GM23338 (cell line): ENCODE measurements at regions not wholly inside any gene's neighbourhood (a gene's known extent, or its start where the extent isn't known, plus 50 kb on each side); places are given as distances from the start of the nearest gene placed in this dataset.
"Not testable (repeated sequence)": the region's sequence is repeated elsewhere in the genome, so short reads cannot be mapped to it uniquely, and the experiment has no call there.

ENCODE experiments used
- ATAC-seq: fragments of 200-7000 bp; cut with Tn5 transposase; 3 replicates; pipeline ENCODE4 v1.9.1; 2020
- DNase-seq: peaks from one replicate; pipeline ENCODE4 v3.0.0-alpha.2; 2015; ENCODE audit warnings: low spot score
- H2AFZ ChIP-seq: fragments of 200-600 bp; sonication (generic); 2 replicates; pipeline ENCODE4 v1.8.0; 2016; ENCODE audit warnings: antibody characterized with exemption, mild to moderate bottlenecking, moderate library complexity
- H3F3A ChIP-seq: fragments of 200-600 bp; sonication (generic); replicated peaks from 2 replicates; pipeline ENCODE4 v1.8.0; 2017; ENCODE audit warnings: antibody characterized with exemption, mixed run types, low read depth
- H3K27ac ChIP-seq: fragments of 200-600 bp; sonication (generic); 2 replicates; pipeline ENCODE4 v1.6.1; 2016; ENCODE audit warnings: low read depth
- H3K27me3 ChIP-seq: fragments of 200-600 bp; sonication (generic); 2 replicates; pipeline ENCODE4 v1.8.0; 2016; ENCODE audit warnings: mild to moderate bottlenecking, mixed run types, moderate library complexity; ENCODE audit not compliant: insufficient read depth
- H3K36me3 ChIP-seq: fragments of 200-600 bp; sonication (generic); 2 replicates; pipeline ENCODE4 v1.8.0; 2016; ENCODE audit warnings: mild to moderate bottlenecking; ENCODE audit not compliant: insufficient read depth
- H3K4me1 ChIP-seq: fragments of 200-600 bp; sonication (generic); 2 replicates; pipeline ENCODE4 v1.8.0; 2016; ENCODE audit warnings: mild to moderate bottlenecking, moderate library complexity; ENCODE audit not compliant: insufficient read depth
- H3K4me2 ChIP-seq: fragments of 200-600 bp; sonication (generic); 2 replicates; pipeline ENCODE4 v1.7.1; 2017; ENCODE audit warnings: mixed run types
- H3K4me3 ChIP-seq: fragments of 200-600 bp; sonication (generic); 2 replicates; pipeline ENCODE4 v1.6.1; 2016; ENCODE audit warnings: mixed run types
- H3K79me2 ChIP-seq: fragments of 200-600 bp; sonication (generic); replicated peaks from 2 replicates; pipeline ENCODE4 v1.8.0; 2017; ENCODE audit warnings: mild to moderate bottlenecking; ENCODE audit not compliant: insufficient read depth
- H3K9me2 ChIP-seq: fragments of 200-600 bp; sonication (generic); 2 replicates; pipeline ENCODE4 v1.8.0; 2017; ENCODE audit not compliant: insufficient read depth
- H4K20me1 ChIP-seq: fragments of 200-600 bp; sonication (generic); replicated peaks from 2 replicates; pipeline ENCODE4 v1.8.0; 2017; ENCODE audit warnings: mild to moderate bottlenecking; ENCODE audit not compliant: insufficient read depth
- H3K27ac Mint-ChIP-seq: 2 replicates; pipeline ENCODE4 v1.8.0; 2020; ENCODE audit warnings: inconsistent platforms, mild to moderate bottlenecking, moderate library complexity, mixed read lengths
- H3K27me3 Mint-ChIP-seq: 3 replicates; pipeline ENCODE4 v1.8.0; 2022; ENCODE audit warnings: low read depth, mild to moderate bottlenecking, moderate library complexity, mixed read lengths, inconsistent platforms; ENCODE audit not compliant: insufficient read depth, poor library complexity
- H3K36me3 Mint-ChIP-seq: 3 replicates; pipeline ENCODE4 v1.8.0; 2021; ENCODE audit warnings: low read depth, mild to moderate bottlenecking, inconsistent platforms, moderate library complexity, mixed read lengths
- H3K4me1 Mint-ChIP-seq: 3 replicates; pipeline ENCODE4 v1.8.0; 2020; ENCODE audit warnings: mild to moderate bottlenecking, inconsistent platforms, mixed read lengths
- H3K4me3 Mint-ChIP-seq: 3 replicates; pipeline ENCODE4 v1.8.0; 2021; ENCODE audit warnings: moderate library complexity, mild to moderate bottlenecking, inconsistent platforms, mixed read lengths
- H3K9me3 Mint-ChIP-seq: 3 replicates; pipeline ENCODE4 v1.8.0; 2020; ENCODE audit warnings: moderate library complexity, mild to moderate bottlenecking, inconsistent platforms, mixed read lengths
- POLR2AphosphoS5 ChIP-seq: IDR thresholded peaks from 2 replicates; pipeline ENCODE4 v1.6.1; 2016; ENCODE audit warnings: antibody characterized with exemption, low read depth
- TF ChIP-seq, protein P1 (sequence below), 2 experiments: fragments of 200-600 bp in 1 of 2; sonication (generic) in 1 of 2; conservative IDR thresholded peaks; 2 replicates each; pipeline versions ENCODE4 v1.5.1 to v1.6.1; 2016 to 2017; ENCODE audit warnings: antibody characterized with exemption in 2 of 2, low read depth in 2 of 2, mild to moderate bottlenecking in 2 of 2, moderate library complexity in 1 of 2
- TF ChIP-seq, protein P2 (sequence below): IDR thresholded peaks from 2 replicates; pipeline ENCODE4 v1.6.1; 2016; ENCODE audit warnings: antibody characterized with exemption

DNA sequence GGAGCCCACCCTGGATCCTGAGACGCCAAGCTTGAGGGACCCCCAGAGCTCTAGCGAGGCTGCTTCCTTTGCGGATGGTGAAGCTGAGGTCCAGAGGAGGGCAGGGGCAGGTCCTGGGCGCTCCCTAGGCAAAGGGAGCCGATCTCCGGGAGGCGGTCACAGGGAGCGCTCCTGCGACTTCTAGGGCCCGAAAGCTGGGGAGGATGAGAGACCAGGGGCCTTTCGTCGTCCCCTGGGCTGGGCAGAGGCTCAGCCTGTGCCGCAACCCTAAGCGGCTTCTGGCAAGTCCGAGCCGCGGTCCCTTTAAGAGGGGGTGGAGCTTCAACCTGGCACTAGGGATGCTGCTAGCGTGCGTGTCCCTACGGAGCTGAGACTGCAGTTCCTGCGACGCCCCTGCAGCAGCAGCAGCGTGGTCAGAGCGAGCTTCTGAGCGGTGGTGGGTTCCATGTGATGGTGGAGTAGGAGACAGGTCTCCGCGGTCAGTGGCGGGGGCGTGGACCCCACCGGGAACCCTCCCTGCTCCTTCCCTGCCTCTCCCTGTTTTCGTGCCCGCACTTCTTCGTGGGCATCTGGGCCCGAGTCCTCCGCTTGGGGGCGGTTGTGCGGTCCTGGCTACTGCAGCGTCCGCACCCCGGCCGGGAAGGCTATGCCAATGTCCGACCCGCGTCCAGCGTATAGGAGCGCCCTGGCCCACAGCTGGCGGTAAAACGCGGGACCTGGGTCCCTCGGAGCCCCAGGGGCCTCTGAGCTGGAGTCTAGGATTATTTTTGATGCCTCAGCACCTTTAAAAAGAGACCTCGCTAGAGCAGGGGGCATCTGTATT lies 154.6 kb downstream of the CCDC74A start:
- Mint-ChIP-seq H3K36me3 (peaks cover 5% of the 10 kb centered on the region; the same call in 1 of the 3 replicates), H3K9me3 (no peaks in the 10 kb centered on the region), H3K4me3 (peak overlapping the region; percentile 84), H3K4me1 (peaks cover 5% of the 10 kb centered on the region; the same call in 2 of the 3 replicates), H3K27me3 (peaks cover 6% of the 10 kb centered on the region), H3K27ac (no peak overlapping the region)
- Histone ChIP-seq H3K27me3 (peaks cover 13% of the 10 kb centered on the region; the same call in 1 of the 2 replicates), H3K36me3 (no peaks in the 10 kb centered on the region), H3K4me1 (no peaks in the 10 kb centered on the region), H2AFZ (peak overlapping the region; percentile 70), H3F3A (no peaks in the 10 kb centered on the region), H3K4me2 (peak overlapping the region; percentile 82), H3K79me2 (no peaks in the 10 kb centered on the region), H4K20me1 (no peaks in the 10 kb centered on the region), H3K9me2 (no peaks in the 10 kb centered on the region), H3K27ac (no peak overlapping the region), H3K4me3 (peak overlapping the region; percentile 66)
- DNase-seq, result peak; percentile 91
- TF ChIP-seq, protein P1, sequence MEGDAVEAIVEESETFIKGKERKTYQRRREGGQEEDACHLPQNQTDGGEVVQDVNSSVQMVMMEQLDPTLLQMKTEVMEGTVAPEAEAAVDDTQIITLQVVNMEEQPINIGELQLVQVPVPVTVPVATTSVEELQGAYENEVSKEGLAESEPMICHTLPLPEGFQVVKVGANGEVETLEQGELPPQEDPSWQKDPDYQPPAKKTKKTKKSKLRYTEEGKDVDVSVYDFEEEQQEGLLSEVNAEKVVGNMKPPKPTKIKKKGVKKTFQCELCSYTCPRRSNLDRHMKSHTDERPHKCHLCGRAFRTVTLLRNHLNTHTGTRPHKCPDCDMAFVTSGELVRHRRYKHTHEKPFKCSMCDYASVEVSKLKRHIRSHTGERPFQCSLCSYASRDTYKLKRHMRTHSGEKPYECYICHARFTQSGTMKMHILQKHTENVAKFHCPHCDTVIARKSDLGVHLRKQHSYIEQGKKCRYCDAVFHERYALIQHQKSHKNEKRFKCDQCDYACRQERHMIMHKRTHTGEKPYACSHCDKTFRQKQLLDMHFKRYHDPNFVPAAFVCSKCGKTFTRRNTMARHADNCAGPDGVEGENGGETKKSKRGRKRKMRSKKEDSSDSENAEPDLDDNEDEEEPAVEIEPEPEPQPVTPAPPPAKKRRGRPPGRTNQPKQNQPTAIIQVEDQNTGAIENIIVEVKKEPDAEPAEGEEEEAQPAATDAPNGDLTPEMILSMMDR (conservative IDR thresholded peaks at IDR 0.05; ENCODE audit: low read depth in 2 of 2), result peak in 1 of 2 experiments; percentile 32; a peak in 2 of 4 replicates
- TF ChIP-seq POLR2AphosphoS5, result peak; percentile 90
- TF ChIP-seq, protein P2, sequence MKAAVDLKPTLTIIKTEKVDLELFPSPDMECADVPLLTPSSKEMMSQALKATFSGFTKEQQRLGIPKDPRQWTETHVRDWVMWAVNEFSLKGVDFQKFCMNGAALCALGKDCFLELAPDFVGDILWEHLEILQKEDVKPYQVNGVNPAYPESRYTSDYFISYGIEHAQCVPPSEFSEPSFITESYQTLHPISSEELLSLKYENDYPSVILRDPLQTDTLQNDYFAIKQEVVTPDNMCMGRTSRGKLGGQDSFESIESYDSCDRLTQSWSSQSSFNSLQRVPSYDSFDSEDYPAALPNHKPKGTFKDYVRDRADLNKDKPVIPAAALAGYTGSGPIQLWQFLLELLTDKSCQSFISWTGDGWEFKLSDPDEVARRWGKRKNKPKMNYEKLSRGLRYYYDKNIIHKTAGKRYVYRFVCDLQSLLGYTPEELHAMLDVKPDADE, result no peak
- peak; percentile 98 for ATAC-seq

DNA sequence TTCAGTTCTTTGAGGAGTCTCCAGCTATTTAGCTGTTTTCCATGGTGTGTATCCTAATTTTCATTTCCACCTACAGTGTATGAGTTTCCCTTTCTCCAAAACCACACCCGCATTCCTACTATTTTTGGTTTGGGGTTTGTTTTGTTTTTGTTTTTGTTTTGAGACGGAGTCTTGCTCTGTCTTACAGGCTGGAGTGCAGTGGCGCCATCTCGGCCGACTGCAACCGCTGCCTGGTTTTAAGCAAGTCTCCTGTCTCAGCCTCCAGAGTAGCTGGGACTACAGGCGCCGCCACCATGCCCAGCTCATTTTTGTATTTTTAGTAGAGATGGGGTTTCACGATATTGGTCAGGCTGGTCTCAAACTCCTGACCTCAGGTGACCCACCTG lies 155.2 kb downstream of the CCDC74A start:
- Histone ChIP-seq H3K27me3 (peaks cover 13% of the 10 kb centered on the region; the same call in 1 of the 2 replicates), H3K4me2 (peak overlapping the region; percentile 82), H3K4me3 (peak overlapping the region; percentile 66), H2AFZ (peak overlapping the region; percentile 70)
- not testable (repeated sequence) for H3K79me2 ChIP-seq, H3K9me3 Mint-ChIP-seq, H3F3A ChIP-seq, H3K9me2 ChIP-seq, H3K4me1 ChIP-seq, H3K27ac ChIP-seq, H4K20me1 ChIP-seq, H3K27me3 Mint-ChIP-seq, H3K36me3 ChIP-seq, H3K27ac Mint-ChIP-seq, H3K4me1 Mint-ChIP-seq
- peaks cover 11% of the 10 kb centered on the region; the same call in 2 of the 3 replicates for H3K36me3 Mint-ChIP-seq
- peak overlapping the region; percentile 84 for H3K4me3 Mint-ChIP-seq
- peak; percentile 30 for DNase-seq
- ATAC-seq, result peak; percentile 72

DNA sequence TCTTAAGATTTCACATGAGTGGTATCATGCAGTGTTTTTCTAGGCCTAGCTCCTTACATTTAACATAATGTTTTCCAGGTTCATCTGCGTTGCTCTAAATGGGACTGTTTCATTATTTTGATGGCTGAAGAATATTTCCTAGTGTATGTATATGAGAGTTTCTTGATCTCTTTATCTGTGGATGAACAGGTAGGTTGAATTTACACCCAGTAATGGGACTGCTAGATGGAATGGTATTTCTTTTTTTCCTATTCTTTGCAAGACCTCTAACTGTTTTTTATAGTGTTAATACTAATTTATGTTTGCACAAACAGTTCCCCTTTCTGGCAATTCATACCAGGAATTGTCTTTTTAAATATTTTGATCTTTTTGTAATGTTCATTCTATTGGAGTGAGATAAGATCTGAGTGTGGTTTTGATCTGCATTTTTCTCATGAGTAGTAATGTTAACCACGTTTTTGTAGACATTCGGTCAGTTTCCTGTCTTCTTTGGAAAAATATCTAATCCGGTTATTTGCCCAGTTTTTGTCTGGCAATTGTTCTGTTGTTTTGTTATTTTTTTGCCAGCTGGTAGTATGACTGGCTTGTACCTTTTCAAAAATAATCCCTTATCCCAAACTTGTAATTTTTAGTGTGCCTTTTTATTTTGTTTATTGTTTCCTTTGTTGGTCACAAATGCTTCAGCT lies 157.1 kb downstream of the CCDC74A start:
- H3F3A ChIP-seq, H3K27ac ChIP-seq, ATAC-seq, DNase-seq, H2AFZ ChIP-seq, H3K36me3 ChIP-seq, H3K4me1 Mint-ChIP-seq, H3K27me3 Mint-ChIP-seq, H3K79me2 ChIP-seq, H3K27ac Mint-ChIP-seq, H3K9me3 Mint-ChIP-seq, H3K4me3 Mint-ChIP-seq, H4K20me1 ChIP-seq, H3K9me2 ChIP-seq, H3K4me1 ChIP-seq, H3K4me3 ChIP-seq, H3K4me2 ChIP-seq: not testable (repeated sequence)
- H3K27me3 ChIP-seq, result peaks cover 13% of the 10 kb centered on the region; the same call in 1 of the 2 replicates
- peaks cover 30% of the 10 kb centered on the region for H3K36me3 Mint-ChIP-seq

DNA sequence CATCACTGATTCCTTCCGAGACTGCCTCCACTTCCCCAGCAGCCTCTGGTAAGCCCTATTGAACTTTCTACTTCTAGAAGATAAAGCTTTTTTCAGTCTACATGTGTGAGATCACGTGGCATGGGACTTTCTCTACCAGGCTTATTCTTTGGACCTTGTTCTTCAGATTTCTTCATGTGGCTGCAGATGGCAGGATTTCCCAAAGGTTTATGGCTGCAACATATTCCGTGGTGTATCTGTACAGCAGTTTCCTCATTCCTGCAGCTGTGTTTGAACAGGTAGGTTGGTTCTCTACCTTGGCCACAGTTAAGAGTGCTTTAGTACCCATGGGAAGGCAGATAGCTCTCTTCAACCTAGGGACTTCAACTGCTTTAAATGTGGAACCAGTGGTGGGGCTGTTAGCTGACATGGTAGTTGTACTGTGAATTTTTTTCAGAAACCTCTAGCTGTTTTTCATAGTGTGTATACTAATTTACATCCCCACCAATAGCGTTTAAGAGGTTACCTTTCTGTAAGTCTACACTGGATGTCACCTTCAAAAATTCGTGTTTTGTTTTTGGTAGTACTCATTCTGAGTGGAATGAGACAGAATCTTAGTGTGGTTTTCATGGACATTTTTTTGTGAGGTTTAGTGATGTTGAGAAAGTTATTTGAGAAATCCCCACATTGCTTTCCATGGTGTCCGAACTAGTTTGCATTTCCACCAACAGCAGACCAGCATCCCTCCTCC lies 158.6 kb downstream of the CCDC74A start:
- not testable (repeated sequence) for H3K27me3 Mint-ChIP-seq, H2AFZ ChIP-seq, ATAC-seq, H3K27ac ChIP-seq, H4K20me1 ChIP-seq, H3K27ac Mint-ChIP-seq, H3K4me3 Mint-ChIP-seq, H3K4me1 ChIP-seq, H3F3A ChIP-seq, H3K4me2 ChIP-seq, DNase-seq, H3K4me3 ChIP-seq, H3K27me3 ChIP-seq, H3K4me1 Mint-ChIP-seq, H3K9me2 ChIP-seq, H3K36me3 ChIP-seq, H3K79me2 ChIP-seq
- Mint-ChIP-seq H3K9me3 (peaks cover 24% of the 10 kb centered on the region), H3K36me3 (peaks cover 45% of the 10 kb centered on the region)

DNA sequence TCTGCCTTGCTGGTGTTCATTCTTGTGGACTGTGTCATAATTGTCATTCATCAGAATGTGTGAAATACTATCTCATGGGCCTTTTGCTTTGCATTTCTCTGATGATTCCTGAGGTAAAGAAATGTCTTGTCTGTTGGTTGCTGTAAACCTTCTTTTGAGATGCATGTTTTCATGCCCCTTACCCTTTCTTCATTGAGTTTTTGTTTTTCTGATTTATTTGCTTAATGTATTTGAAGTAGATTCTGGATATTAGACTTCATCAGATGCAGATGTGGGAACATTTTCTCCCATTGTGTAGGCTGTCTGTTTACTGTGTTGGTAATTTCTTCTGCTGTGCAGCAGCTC lies 159.2 kb downstream of the CCDC74A start:
- not testable (repeated sequence) for H4K20me1 ChIP-seq, H3K36me3 ChIP-seq, H2AFZ ChIP-seq, H3K79me2 ChIP-seq, H3K9me2 ChIP-seq, H3K4me3 ChIP-seq, DNase-seq, H3K4me1 ChIP-seq, ATAC-seq, H3K27ac ChIP-seq, H3K4me1 Mint-ChIP-seq, H3K4me3 Mint-ChIP-seq, H3K4me2 ChIP-seq, H3K27ac Mint-ChIP-seq, H3K27me3 ChIP-seq, H3F3A ChIP-seq, H3K27me3 Mint-ChIP-seq
- H3K36me3 Mint-ChIP-seq, result peaks cover 50% of the 10 kb centered on the region
- peaks cover 28% of the 10 kb centered on the region for H3K9me3 Mint-ChIP-seq
